Choroid plexus epithelial cell (primary cell): ENCODE measurements at regions not wholly inside any gene's neighbourhood (a gene's known extent, or its start where the extent isn't known, plus 50 kb on each side); places are given as distances from the start of the nearest gene placed in this dataset.
A peak's percentile ranks its signal among the peaks of the same experiment; 100 is the strongest.

Experiments used
- DNase-seq: peaks from one replicate; pipeline ENCODE4 v3.0.0-alpha.2; 2010; ENCODE audit warnings: low read depth
- H3K4me3 ChIP-seq: 2 replicates; pipeline ENCODE4 v1.5.1; 2011; ENCODE audit warnings: low read depth, mild to moderate bottlenecking, control low read depth, low read length, moderate library complexity
- TF ChIP-seq, protein P1 (sequence below): conservative IDR thresholded peaks from 2 replicates; pipeline ENCODE4 v1.5.1; 2011; ENCODE audit warnings: low read depth, mild to moderate bottlenecking, control low read depth, inconsistent platforms, low read length, moderate library complexity

DNA sequence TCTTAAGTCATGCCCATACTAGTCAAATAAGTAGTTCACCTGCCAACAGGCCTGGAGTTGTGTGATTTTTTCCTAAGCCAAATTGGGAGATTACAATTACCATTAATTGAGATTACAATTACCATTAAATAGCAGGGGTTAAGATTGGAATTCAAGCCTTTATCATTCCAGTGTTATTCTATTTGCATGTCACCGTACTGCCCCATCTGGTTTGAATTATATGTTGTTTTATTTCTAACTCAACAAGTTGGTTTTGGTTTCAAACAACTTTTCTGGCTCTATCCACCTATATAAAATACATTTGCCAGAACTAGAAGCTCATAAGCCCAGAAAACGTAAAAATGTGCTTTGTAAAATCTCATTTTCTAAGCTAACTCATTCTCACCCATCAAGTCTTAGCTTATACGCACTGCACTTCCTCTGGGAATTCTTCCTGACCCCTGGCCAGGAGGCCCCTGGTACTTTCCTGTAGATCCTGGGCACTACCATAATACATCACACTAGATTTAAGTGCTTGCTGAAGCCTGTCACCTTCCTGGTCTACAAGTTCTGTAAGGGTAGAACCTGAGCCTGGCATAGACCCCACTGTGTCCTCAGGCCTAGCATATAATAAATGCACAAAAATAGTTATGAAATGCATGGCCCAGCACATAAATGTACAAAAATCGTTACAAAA lies 242.0 kb upstream of the TRPM3 start:
- TF ChIP-seq, protein P1, sequence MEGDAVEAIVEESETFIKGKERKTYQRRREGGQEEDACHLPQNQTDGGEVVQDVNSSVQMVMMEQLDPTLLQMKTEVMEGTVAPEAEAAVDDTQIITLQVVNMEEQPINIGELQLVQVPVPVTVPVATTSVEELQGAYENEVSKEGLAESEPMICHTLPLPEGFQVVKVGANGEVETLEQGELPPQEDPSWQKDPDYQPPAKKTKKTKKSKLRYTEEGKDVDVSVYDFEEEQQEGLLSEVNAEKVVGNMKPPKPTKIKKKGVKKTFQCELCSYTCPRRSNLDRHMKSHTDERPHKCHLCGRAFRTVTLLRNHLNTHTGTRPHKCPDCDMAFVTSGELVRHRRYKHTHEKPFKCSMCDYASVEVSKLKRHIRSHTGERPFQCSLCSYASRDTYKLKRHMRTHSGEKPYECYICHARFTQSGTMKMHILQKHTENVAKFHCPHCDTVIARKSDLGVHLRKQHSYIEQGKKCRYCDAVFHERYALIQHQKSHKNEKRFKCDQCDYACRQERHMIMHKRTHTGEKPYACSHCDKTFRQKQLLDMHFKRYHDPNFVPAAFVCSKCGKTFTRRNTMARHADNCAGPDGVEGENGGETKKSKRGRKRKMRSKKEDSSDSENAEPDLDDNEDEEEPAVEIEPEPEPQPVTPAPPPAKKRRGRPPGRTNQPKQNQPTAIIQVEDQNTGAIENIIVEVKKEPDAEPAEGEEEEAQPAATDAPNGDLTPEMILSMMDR, result no peak
- DNase-seq, result no peak
- H3K4me3 ChIP-seq, result no peak overlapping the region

DNA sequence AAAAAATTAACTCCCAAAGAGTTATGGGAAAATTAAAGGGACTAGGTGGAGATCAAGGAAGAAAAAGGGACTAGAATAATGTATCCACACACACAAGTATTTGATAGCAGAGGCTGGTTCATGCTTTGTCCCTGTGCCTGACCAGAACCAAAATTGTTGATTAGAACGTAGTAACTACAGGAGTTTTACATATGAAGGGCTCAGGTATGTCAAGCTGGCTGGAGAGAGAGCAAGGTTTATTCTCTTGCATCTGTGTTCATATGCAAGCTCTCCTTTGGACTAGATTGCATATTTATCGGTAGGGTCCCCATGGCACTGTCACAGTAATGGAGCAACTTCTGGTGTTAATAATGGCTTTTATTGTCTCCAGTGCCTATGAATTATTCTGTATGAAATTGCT lies 239.9 kb upstream of the TRPM3 start:
- TF ChIP-seq, protein P1, result no peak
- DNase-seq, result no peak
- no peak overlapping the region for H3K4me3 ChIP-seq

DNA sequence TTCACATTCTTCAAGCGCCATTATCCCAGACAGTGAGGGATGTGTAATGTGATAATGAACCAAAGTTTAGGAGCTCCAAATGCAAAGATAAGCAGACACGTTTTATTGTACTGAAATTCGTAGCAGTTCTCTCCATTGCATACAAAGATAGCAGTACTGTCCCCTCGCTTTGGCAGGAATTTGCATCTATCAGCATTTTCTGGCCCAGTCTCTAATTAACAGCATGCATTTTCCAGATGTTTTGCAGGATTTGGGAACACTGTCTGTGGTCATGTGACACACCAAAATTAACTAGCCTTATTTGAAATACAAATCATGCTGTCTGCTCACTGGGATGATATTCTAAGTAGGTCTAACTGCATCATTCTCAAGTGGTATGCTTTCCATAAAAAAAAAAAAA lies 235.9 kb upstream of the TRPM3 start:
- TF ChIP-seq, protein P1, result no peak
- DNase-seq, result no peak
- H3K4me3 ChIP-seq, result no peak overlapping the region

DNA sequence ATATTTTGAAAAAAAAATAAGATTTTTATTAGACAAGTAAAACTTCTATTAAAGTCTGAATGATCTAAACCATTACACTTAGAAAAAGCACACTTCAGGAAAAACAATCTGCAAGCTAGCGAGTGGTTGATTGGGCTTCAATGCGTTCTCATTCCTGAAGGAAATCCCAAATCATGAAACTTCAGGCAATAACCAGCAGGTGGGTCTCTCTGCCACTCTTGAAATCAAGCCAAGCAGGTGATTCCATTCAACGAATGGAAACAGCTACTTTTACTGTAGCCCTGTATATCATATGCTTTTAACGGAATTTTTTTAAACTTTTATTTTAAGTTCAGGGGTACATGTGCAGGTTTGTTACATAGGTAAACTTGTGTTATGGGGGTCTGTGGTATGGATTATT lies 234.5 kb upstream of the TRPM3 start:
- DNase-seq, result no peak
- TF ChIP-seq, protein P1, result no peak
- no peak overlapping the region for H3K4me3 ChIP-seq

DNA sequence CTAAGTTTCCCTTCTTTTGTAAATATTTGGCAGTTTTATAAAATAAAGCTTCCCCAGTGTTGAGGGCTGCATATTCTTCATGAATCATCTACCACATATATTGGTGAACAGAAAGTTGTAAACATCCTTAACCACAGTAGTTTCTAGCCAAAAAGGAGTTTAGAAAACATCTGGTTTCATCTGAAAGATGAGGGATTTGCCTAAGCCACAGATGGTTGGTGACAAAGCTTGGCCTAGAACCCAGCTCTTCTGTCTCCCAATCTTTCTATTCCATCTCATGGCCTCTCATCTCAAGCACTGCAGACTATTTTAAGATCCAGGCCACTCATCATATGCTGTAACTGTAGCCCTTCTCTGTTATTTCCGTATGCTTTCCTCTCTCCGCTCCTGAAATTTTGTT lies 232.3 kb upstream of the TRPM3 start:
- H3K4me3 ChIP-seq, result no peak overlapping the region
- DNase-seq, result no peak
- TF ChIP-seq, protein P1, result no peak

DNA sequence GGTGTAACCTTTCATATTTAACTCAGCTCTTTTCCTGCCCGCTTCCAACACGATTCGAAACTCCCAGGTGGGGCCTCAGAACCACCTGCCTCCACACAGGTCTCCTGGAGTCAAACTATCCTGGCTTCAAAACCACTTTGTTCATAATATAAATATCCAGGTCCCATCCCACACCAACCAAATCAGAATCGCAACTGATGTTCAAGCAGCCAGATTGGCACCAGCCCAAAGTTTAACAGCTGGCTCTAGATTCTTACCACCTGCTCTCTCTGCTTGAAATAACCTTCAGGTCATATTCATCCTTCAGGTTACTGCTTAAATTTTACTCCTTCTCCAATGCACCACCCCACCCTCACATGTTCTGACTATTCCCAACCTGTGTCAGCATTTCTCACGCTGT lies 231.4 kb upstream of the TRPM3 start:
- TF ChIP-seq, protein P1, result no peak
- DNase-seq, result no peak
- H3K4me3 ChIP-seq, result no peak overlapping the region

DNA sequence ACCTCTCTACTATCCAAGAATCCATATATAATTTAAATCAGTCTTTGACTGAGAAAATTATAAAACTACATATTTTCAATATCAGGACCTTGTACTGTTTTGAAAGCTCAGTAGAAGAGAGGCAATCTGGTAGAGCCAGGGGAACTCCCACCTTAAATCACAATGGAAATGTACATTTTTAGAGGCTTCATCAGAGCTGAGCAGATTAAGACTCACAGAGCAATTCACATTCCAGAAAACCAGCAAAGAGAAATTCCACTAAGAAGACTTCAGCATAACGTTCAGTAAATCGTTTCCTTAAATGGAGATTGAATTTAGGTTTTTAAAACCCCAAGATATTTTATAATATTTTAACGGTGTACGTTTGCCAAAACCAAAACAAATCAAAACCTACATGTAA lies 227.8 kb upstream of the TRPM3 start:
- TF ChIP-seq, protein P1, result no peak
- peak; percentile 3 for DNase-seq

More for the DNA sequence above, 227.8 kb upstream of the TRPM3 start:
- no peak overlapping the region for H3K4me3 ChIP-seq
